ENCODE measurements at regions not wholly inside any gene's neighbourhood (a gene's known extent, or its start where the extent isn't known, plus 50 kb on each side); places are given as distances from the start of the nearest gene placed in this dataset.

DNA sequence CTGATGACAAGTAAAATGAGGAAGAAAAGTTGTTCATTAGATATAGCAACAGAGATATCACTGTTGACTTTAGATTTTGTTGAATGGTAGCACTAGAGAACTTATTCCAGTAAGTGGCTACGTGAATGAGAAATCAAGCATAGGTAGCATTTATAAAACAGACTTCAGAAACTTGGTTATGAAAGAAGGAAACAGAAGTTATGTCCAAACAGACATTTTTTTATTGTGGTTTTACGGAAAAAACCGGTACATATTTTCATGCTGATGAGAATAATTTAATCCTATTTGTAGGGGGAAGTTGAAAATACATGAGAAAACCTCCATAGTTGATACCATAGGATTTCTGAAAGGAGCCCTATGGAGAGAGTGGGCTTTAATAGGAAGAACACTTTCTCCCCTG is 325.7 kb upstream of the SLC10A2 start:
- H3K14ac ChIP-seq (ENCODE audit: insufficient read length), result no peak overlapping the region
- H3K4me3 ChIP-seq (ENCODE audit: extremely low read depth in 1 of 4, insufficient read depth in 2 of 4, low read depth in 3 of 4, low read length in 4 of 4), result no peak overlapping the region
- H3K4me1 ChIP-seq (replicated peaks in 1 of 4; ENCODE audit: control insufficient read depth in 3 of 4, insufficient read depth in 4 of 4, low read length in 3 of 4), result no peaks in the 10 kb centered on the region
- no peaks in the 10 kb centered on the region for H3K36me3 ChIP-seq (ENCODE audit: control insufficient read depth in 2 of 4, insufficient read depth in 4 of 4, low read length in 3 of 4)
- no peak overlapping the region for H3K23ac ChIP-seq (ENCODE audit: insufficient read length)
- no peak overlapping the region for H2BK15ac ChIP-seq (ENCODE audit: low read length)
- no peak overlapping the region for H2AFZ ChIP-seq (ENCODE audit: low read length)
- H3K9ac ChIP-seq (replicated peaks in 1 of 4; ENCODE audit: extremely low read depth in 1 of 4, low read depth in 3 of 4, low read length in 3 of 4), result no peak overlapping the region
- FAIRE-seq (no peak), DNase-seq (ENCODE audit: low read depth in 1 of 2, low spot score in 2 of 2) (no peak)
- H3K4me2 ChIP-seq (ENCODE audit: insufficient read depth in 1 of 2, low read depth in 2 of 2, low read length in 2 of 2), result no peak overlapping the region
- no peak overlapping the region for H2BK120ac ChIP-seq (replicated peaks; ENCODE audit: low read depth, low read length)
- ChIA-PET CTCF (ENCODE audit: partially characterized antibody) (no interaction called here), POLR2A (ENCODE audit: partially characterized antibody) (no interaction called here)
- no peaks in the 10 kb centered on the region for H3K9me3 ChIP-seq (ENCODE audit: insufficient read depth in 2 of 2, low read depth in 1 of 2, low read length in 1 of 2)
- no peak overlapping the region for H4K5ac ChIP-seq (ENCODE audit: insufficient read length, low read depth, low read length)
- H3K56ac ChIP-seq (replicated peaks; ENCODE audit: insufficient read length, low read depth, low read length), result no peak overlapping the region
- no peak overlapping the region for H3K27ac ChIP-seq (ENCODE audit: low read depth, low read length)
- no peak overlapping the region for H2BK5ac ChIP-seq (ENCODE audit: low read depth, low read length)
- no peak for TF ChIP-seq POU5F1 (IDR thresholded peaks at IDR 0.05; ENCODE audit: low read depth, low read length)
- TF ChIP-seq TAF7 (optimal IDR thresholded peaks at IDR 0.05; ENCODE audit: borderline replicate concordance, low read depth, low read length), result no peak
- no peak for TF ChIP-seq EP300 (IDR thresholded peaks at IDR 0.05; ENCODE audit: borderline replicate concordance in 1 of 2, low read depth in 2 of 2, low read length in 2 of 2)
- TF ChIP-seq, protein P1, sequence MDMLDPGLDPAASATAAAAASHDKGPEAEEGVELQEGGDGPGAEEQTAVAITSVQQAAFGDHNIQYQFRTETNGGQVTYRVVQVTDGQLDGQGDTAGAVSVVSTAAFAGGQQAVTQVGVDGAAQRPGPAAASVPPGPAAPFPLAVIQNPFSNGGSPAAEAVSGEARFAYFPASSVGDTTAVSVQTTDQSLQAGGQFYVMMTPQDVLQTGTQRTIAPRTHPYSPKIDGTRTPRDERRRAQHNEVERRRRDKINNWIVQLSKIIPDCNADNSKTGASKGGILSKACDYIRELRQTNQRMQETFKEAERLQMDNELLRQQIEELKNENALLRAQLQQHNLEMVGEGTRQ (IDR thresholded peaks at IDR 0.05; ENCODE audit: low read length), result no peak
- TF ChIP-seq PHF8 (conservative IDR thresholded peaks at IDR 0.05; ENCODE audit: low read depth, low read length), result no peak
- H3K4ac ChIP-seq (replicated peaks; ENCODE audit: insufficient read length, low read depth, low read length), result no peak overlapping the region
- H3K18ac ChIP-seq (ENCODE audit: extremely low read depth, low read length), result no peak overlapping the region
- H2BK12ac ChIP-seq (ENCODE audit: low read depth, low read length), result no peak overlapping the region
- no peak overlapping the region for H2BK20ac ChIP-seq (ENCODE audit: low read length)
- H4K91ac ChIP-seq (replicated peaks; ENCODE audit: insufficient read length, low read length), result no peak overlapping the region
- H4K20me1 ChIP-seq (replicated peaks in 1 of 2; ENCODE audit: control insufficient read depth in 1 of 2, insufficient read depth in 2 of 2, low read length in 2 of 2), result no peaks in the 10 kb centered on the region
- WGBS, 2 experiments (ENCODE audit: extremely low coverage in 1 of 2, insufficient coverage in 1 of 2, insufficient read length in 1 of 2, insufficient replicate concordance in 2 of 2, low coverage in 1 of 2, low lambda C conversion rate in 2 of 2, missing lambda C conversion rate in 1 of 2), result 90% methylated on average over 3 of the region's 3 CpGs; no CpG with 5 or more reads in 1 of the 2 experiments
- no peak overlapping the region for H2AK5ac ChIP-seq (ENCODE audit: low read depth, low read length)
- no peaks in the 10 kb centered on the region for H3K23me2 ChIP-seq (ENCODE audit: low read depth, low read length)
- no peaks in the 10 kb centered on the region for H3K79me2 ChIP-seq (ENCODE audit: control insufficient read depth in 1 of 2, insufficient read depth in 2 of 2, low read length in 2 of 2)
- no peaks in the 10 kb centered on the region for H3K27me3 ChIP-seq (replicated peaks in 1 of 4; ENCODE audit: control insufficient read depth in 3 of 4, extremely low read depth in 1 of 4, insufficient read depth in 3 of 4, low read length in 3 of 4)
- no peak overlapping the region for H4K8ac ChIP-seq (ENCODE audit: extremely low read depth, insufficient read depth, low read length)
- no peaks in the 10 kb centered on the region for H3K79me1 ChIP-seq (ENCODE audit: low read depth, low read length)
